A204.1 (cell line): ENCODE measurements at regions not wholly inside any gene's neighbourhood (a gene's known extent, or its start where the extent isn't known, plus 50 kb on each side); places are given as distances from the start of the nearest gene placed in this dataset.

Source experiments
- FAIRE-seq: peaks from 2 replicates; lab custom pipeline; 2012; peaks lifted over from hg19 to GRCh38; lab: Jason Lieb, UNC

GRCh38 chr18:40630496-40630895, 1324.5 kb upstream of the PIK3C3 start:
- FAIRE-seq, result no peak

- no peak for FAIRE-seq
Observed at GRCh38 chr18:40624959-40625358, 1330.1 kb upstream of the PIK3C3 start.

- no peak for FAIRE-seq
Observed at GRCh38 chr18:40613721-40614120, 1341.3 kb upstream of the PIK3C3 start.

- no peak for FAIRE-seq
Observed at GRCh38 chr18:40612356-40612755, 1342.7 kb upstream of the PIK3C3 start.

GRCh38 chr18:40608226-40608625, 1346.8 kb upstream of the PIK3C3 start:
- FAIRE-seq, result no peak

GRCh38 chr18:40607542-40608148, 1347.4 kb upstream of the PIK3C3 start:
- FAIRE-seq, result no peak

GRCh38 chr18:40606996-40607395, 1348.0 kb upstream of the PIK3C3 start:
- no peak for FAIRE-seq

- FAIRE-seq, result no peak
Observed at GRCh38 chr18:40583671-40584070, 1371.4 kb upstream of the PIK3C3 start.

- FAIRE-seq, result no peak
Observed at GRCh38 chr18:40582105-40582504, 1372.9 kb upstream of the PIK3C3 start.

- FAIRE-seq, result no peak
Observed at GRCh38 chr18:40577981-40578365, 1377.1 kb upstream of the PIK3C3 start.

GRCh38 chr18:40577239-40577980, 1377.6 kb upstream of the PIK3C3 start:
- FAIRE-seq, result no peak

GRCh38 chr18:40576507-40577115, 1378.4 kb upstream of the PIK3C3 start:
- FAIRE-seq, result no peak

GRCh38 chr18:40570615-40571014, 1384.4 kb upstream of the PIK3C3 start:
- FAIRE-seq, result no peak

GRCh38 chr18:40569605-40570004, 1385.4 kb upstream of the PIK3C3 start:
- FAIRE-seq, result no peak

- no peak for FAIRE-seq
Observed at GRCh38 chr18:40566510-40566844, 1388.6 kb upstream of the PIK3C3 start.

- no peak for FAIRE-seq
Observed at GRCh38 chr18:40565805-40566509, 1389.1 kb upstream of the PIK3C3 start.

GRCh38 chr18:40559556-40559955, 1395.5 kb upstream of the PIK3C3 start:
- no peak for FAIRE-seq

- no peak for FAIRE-seq
Observed at GRCh38 chr18:40558706-40559392, 1396.2 kb upstream of the PIK3C3 start.

GRCh38 chr18:40555914-40556313, 1399.1 kb upstream of the PIK3C3 start:
- FAIRE-seq, result no peak

- FAIRE-seq, result no peak
Observed at GRCh38 chr18:40553029-40553428, 1402.0 kb upstream of the PIK3C3 start.

- FAIRE-seq, result no peak
Observed at GRCh38 chr18:40546875-40547274, 1408.2 kb upstream of the PIK3C3 start.

GRCh38 chr18:40534723-40535122, 1420.3 kb upstream of the PIK3C3 start:
- FAIRE-seq, result no peak

- FAIRE-seq, result no peak
Observed at GRCh38 chr18:40532046-40532445, 1423.0 kb upstream of the PIK3C3 start.
